ENCODE measurements at regions not wholly inside any gene's neighbourhood (a gene's known extent, or its start where the extent isn't known, plus 50 kb on each side); places are given as distances from the start of the nearest gene placed in this dataset.

DNA sequence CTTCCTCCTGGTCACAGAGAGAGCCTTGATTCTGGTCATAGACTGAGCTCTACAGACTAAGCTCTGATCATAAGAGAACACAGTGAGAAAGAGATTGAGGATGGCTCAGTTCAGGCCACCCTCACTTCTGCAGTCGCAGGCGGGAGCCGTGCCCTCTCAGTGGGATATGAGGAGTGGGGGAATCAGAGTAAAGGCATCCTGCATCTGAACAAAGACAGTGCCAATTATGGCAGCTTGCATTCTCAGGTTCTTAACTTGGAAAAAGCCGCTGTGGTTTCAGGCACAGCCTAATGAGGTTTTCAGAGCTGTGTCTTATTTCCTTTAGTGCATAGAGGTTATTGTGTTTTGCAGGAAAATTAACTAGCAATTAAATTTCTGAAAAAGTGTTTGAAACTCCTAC lies 134.4 kb upstream of the NLRP1 start:
- no peak for DNase-seq (ENCODE audit: low read depth, low spot score)
- no peak overlapping the region for H3K4me3 ChIP-seq (ENCODE audit: low read depth, low read length)
- in situ Hi-C loops (cut with HindIII; ENCODE audit: low sequenced_read_pairs) = no loop called here
- no peak for TF ChIP-seq CTCF (IDR thresholded peaks at IDR 0.05; ENCODE audit: low read depth, low read length)

- no peak for TF ChIP-seq CTCF (IDR thresholded peaks at IDR 0.05; ENCODE audit: low read depth, low read length)
- in situ Hi-C loops (cut with HindIII; ENCODE audit: low sequenced_read_pairs) = no loop called here
- DNase-seq (ENCODE audit: low read depth, low spot score) = peak; percentile 4
- H3K4me3 ChIP-seq (ENCODE audit: low read depth, low read length) = no peak overlapping the region
Observed at GRCh38 chr17:5719976-5720375, 135.7 kb upstream of the NLRP1 start.

DNA sequence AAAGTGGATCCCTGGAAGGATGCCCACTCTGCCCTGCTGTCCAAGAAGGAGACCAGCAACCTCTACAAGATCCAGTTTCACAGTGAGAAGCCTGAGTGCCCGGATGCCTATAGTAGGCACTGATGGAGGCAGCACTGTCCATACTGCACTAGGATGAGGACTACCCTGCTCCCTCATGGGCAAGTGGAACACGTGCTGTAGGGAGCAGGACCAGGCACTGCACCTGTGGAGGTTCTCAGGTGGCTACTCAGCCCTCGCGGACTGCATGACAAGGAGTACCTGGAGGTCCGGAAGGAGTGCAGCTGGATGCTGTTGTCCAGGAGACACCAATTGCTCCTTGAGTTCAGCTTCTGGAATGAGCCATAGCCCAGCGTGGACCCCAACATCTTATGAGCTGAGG lies 146.1 kb upstream of the NLRP1 start:
- in situ Hi-C loops (cut with HindIII; ENCODE audit: low sequenced_read_pairs) = no loop called here
- TF ChIP-seq CTCF (IDR thresholded peaks at IDR 0.05; ENCODE audit: low read depth, low read length) = no peak
- no peak overlapping the region for H3K4me3 ChIP-seq (ENCODE audit: low read depth, low read length)
- no peak for DNase-seq (ENCODE audit: low read depth, low spot score)

- TF ChIP-seq CTCF (IDR thresholded peaks at IDR 0.05; ENCODE audit: low read depth, low read length) = no peak
- no peak overlapping the region for H3K4me3 ChIP-seq (ENCODE audit: low read depth, low read length)
- in situ Hi-C loops (cut with HindIII; ENCODE audit: low sequenced_read_pairs) = no loop called here
- no peak for DNase-seq (ENCODE audit: low read depth, low spot score)
Observed at GRCh38 chr17:5740937-5741336, 156.6 kb upstream of the NLRP1 start.

- no peak overlapping the region for H3K4me3 ChIP-seq (ENCODE audit: low read depth, low read length)
- DNase-seq (ENCODE audit: low read depth, low spot score) = no peak
- TF ChIP-seq CTCF (IDR thresholded peaks at IDR 0.05; ENCODE audit: low read depth, low read length) = no peak
- in situ Hi-C loops (cut with HindIII; ENCODE audit: low sequenced_read_pairs) = no loop called here
Observed at GRCh38 chr17:5741810-5742209, 157.5 kb upstream of the NLRP1 start.

DNA sequence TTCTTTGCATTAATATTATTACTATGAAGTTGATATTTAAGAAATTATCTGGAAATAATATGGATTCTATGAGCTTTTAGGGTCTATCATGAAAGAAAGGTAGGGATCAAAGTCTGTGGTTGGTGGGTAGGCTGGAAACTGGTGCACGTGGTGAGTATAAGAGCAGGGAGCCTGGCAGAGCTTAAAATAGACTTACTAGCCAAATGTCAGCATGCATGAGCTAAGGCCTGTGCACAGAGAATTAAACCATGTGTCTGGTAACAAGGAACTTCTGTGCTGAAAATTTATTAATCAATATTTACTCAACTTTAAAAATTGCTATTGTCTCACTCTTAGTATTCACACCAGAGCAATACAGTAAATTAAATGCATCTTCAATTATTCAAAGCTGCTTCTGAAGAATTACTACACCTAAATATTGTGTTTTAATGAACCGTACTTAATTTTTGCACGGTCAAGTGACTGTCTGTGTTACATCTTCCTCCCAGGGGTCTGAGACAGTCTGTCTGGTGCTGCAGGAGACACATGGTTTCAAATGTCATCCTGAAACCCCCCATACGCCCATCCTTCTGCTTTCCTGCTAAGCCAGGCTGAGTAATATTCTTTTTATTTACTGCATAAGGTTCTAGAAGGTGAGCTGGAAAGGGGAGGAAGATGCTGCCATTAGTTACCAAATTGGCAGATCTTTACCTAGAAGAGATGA lies 161.0 kb upstream of the NLRP1 start:
- DNase-seq (ENCODE audit: low read depth, low spot score) = no peak
- in situ Hi-C loops (cut with HindIII; ENCODE audit: low sequenced_read_pairs) = no loop called here
- no peak for TF ChIP-seq CTCF (IDR thresholded peaks at IDR 0.05; ENCODE audit: low read depth, low read length)
- no peak overlapping the region for H3K4me3 ChIP-seq (ENCODE audit: low read depth, low read length)

All from astrocyte of the spinal cord (primary cell).